Left ventricle myocardium inferior (tissue), 1 donor: ENCODE measurements at regions not wholly inside any gene's neighbourhood (a gene's known extent, or its start where the extent isn't known, plus 50 kb on each side); places are given as distances from the start of the nearest gene placed in this dataset.

ENCODE experiments used
- DNase-seq: peaks from one replicate; pipeline ENCODE4 v3.0.0-alpha.2; 2020
- H3K27ac ChIP-seq: fragments of 200-600 bp; replicated peaks from 2 replicates; pipeline ENCODE4 v1.8.0; 2021
- H3K27me3 ChIP-seq: fragments of 200-600 bp; 2 replicates; pipeline ENCODE4 v1.8.0; 2021; ENCODE audit warnings: low read depth
- H3K36me3 ChIP-seq: fragments of 200-600 bp; 2 replicates; pipeline ENCODE4 v1.8.0; 2021
- H3K4me1 ChIP-seq: fragments of 200-600 bp; 2 replicates; pipeline ENCODE4 v1.8.0; 2021
- H3K4me3 ChIP-seq: fragments of 200-600 bp; 2 replicates; pipeline ENCODE4 v1.8.0; 2021; ENCODE audit warnings: mild to moderate bottlenecking, moderate library complexity
- H3K9me3 ChIP-seq: fragments of 200-600 bp; replicated peaks from 2 replicates; pipeline ENCODE4 v1.8.0; 2021
- CTCF ChIP-seq: fragments of 200-600 bp; IDR thresholded peaks from 2 replicates; pipeline ENCODE4 v1.8.0; 2021; ENCODE audit warnings: antibody characterized with exemption, mild to moderate bottlenecking, borderline replicate concordance
- intact Hi-C: fragments of 100-400 bp; cut with micrococcal nuclease; formaldehyde crosslinking; loops from one replicate; pipeline ENCODE4 v1.11.0; 2022
- donor health status: DM: no; HTN: yes; CAD: no; lungs with severe emphysema.

GRCh38 chr1:59100708-59101374 is 196.1 kb upstream of the FGGY start:
- no peaks in the 10 kb centered on the region for H3K36me3 ChIP-seq
- H3K9me3 ChIP-seq, result peaks cover 7% of the 10 kb centered on the region
- intact Hi-C loops, result no loop called here
- H3K4me1 ChIP-seq, result peaks cover 31% of the 10 kb centered on the region
- H3K27me3 ChIP-seq, result no peaks in the 10 kb centered on the region
- H3K4me3 ChIP-seq, result no peak overlapping the region
- no peak for DNase-seq
- H3K27ac ChIP-seq, result no peak overlapping the region
- TF ChIP-seq CTCF, result no peak

GRCh38 chr1:59101518-59101917 is 195.4 kb upstream of the FGGY start:
- TF ChIP-seq CTCF, result no peak
- DNase-seq, result no peak
- Histone ChIP-seq H3K4me3 (no peak overlapping the region), H3K36me3 (no peaks in the 10 kb centered on the region), H3K27ac (no peak overlapping the region), H3K27me3 (no peaks in the 10 kb centered on the region), H3K9me3 (peaks cover 7% of the 10 kb centered on the region), H3K4me1 (peaks cover 24% of the 10 kb centered on the region)
- intact Hi-C loops, result no loop called here

- no peak for TF ChIP-seq CTCF
- no peaks in the 10 kb centered on the region for H3K36me3 ChIP-seq
- H3K4me1 ChIP-seq, result peaks cover 24% of the 10 kb centered on the region
- no peak for DNase-seq
- peaks cover 7% of the 10 kb centered on the region for H3K9me3 ChIP-seq
- H3K27me3 ChIP-seq, result no peaks in the 10 kb centered on the region
- intact Hi-C loops, result no loop called here
- no peak overlapping the region for H3K27ac ChIP-seq
- H3K4me3 ChIP-seq, result no peak overlapping the region
These were observed 193.4 kb upstream of the FGGY start for GRCh38 chr1:59103457-59103856.

- no peak overlapping the region for H3K4me3 ChIP-seq
- H3K9me3 ChIP-seq, result peaks cover 7% of the 10 kb centered on the region
- no peak for TF ChIP-seq CTCF
- no peaks in the 10 kb centered on the region for H3K27me3 ChIP-seq
- H3K4me1 ChIP-seq, result peaks cover 16% of the 10 kb centered on the region
- no peak overlapping the region for H3K27ac ChIP-seq
- intact Hi-C loops, result no loop called here
- no peak for DNase-seq
- H3K36me3 ChIP-seq, result no peaks in the 10 kb centered on the region
These were observed 192.6 kb upstream of the FGGY start for GRCh38 chr1:59104191-59104760.

GRCh38 chr1:59105548-59106507 is 191.1 kb upstream of the FGGY start:
- peak; percentile 15 for DNase-seq
- H3K27me3 ChIP-seq, result no peaks in the 10 kb centered on the region
- peak overlapping the region; percentile 77 for H3K27ac ChIP-seq
- H3K9me3 ChIP-seq, result peaks cover 7% of the 10 kb centered on the region
- no peak for TF ChIP-seq CTCF
- no peak overlapping the region for H3K4me3 ChIP-seq
- peaks cover 15% of the 10 kb centered on the region for H3K4me1 ChIP-seq
- intact Hi-C loops, result no loop called here
- no peaks in the 10 kb centered on the region for H3K36me3 ChIP-seq
